ENCODE measurements at regions not wholly inside any gene's neighbourhood (a gene's known extent, or its start where the extent isn't known, plus 50 kb on each side); places are given as distances from the start of the nearest gene placed in this dataset.

GRCh38 chr3:3701949-3702348, 97.3 kb upstream of the LRRN1 start:
- Histone ChIP-seq H3K27me3 (no peaks in the 10 kb centered on the region), H3K27ac (no peak overlapping the region), H3K36me3 (no peaks in the 10 kb centered on the region), H3K4me1 (no peaks in the 10 kb centered on the region), H3K9me3 (no peaks in the 10 kb centered on the region), H3K4me3 (no peak overlapping the region)
- TF ChIP-seq POLR2A (IDR thresholded peaks at IDR 0.05) (no peak), CTCF (IDR thresholded peaks at IDR 0.05) (no peak)
- no peak for DNase-seq
- intact Hi-C loops (cut with DNase I; ENCODE audit: low total_unique reads) = no loop called here

GRCh38 chr3:3699816-3700633, 99.2 kb upstream of the LRRN1 start:
- no peak overlapping the region for H3K27ac ChIP-seq
- H3K4me3 ChIP-seq = no peak overlapping the region
- TF ChIP-seq POLR2A (IDR thresholded peaks at IDR 0.05) = no peak
- TF ChIP-seq CTCF (IDR thresholded peaks at IDR 0.05) = no peak
- no peaks in the 10 kb centered on the region for H3K9me3 ChIP-seq
- no peak for DNase-seq
- no peaks in the 10 kb centered on the region for H3K27me3 ChIP-seq
- no peaks in the 10 kb centered on the region for H3K36me3 ChIP-seq
- no peaks in the 10 kb centered on the region for H3K4me1 ChIP-seq
- intact Hi-C loops (cut with DNase I; ENCODE audit: low total_unique reads) = no loop called here

- DNase-seq = no peak
- Histone ChIP-seq H3K27ac (no peak overlapping the region), H3K4me3 (no peak overlapping the region), H3K27me3 (no peaks in the 10 kb centered on the region), H3K4me1 (no peaks in the 10 kb centered on the region), H3K36me3 (no peaks in the 10 kb centered on the region), H3K9me3 (no peaks in the 10 kb centered on the region)
- intact Hi-C loops (cut with DNase I; ENCODE audit: low total_unique reads) = no loop called here
- TF ChIP-seq CTCF (IDR thresholded peaks at IDR 0.05) = no peak
- TF ChIP-seq POLR2A (IDR thresholded peaks at IDR 0.05) = no peak
Observed at GRCh38 chr3:3699407-3699806, 99.8 kb upstream of the LRRN1 start.

- no peaks in the 10 kb centered on the region for H3K9me3 ChIP-seq
- DNase-seq = no peak
- H3K27ac ChIP-seq = no peak overlapping the region
- TF ChIP-seq POLR2A (IDR thresholded peaks at IDR 0.05) = no peak
- TF ChIP-seq CTCF (IDR thresholded peaks at IDR 0.05) = no peak
- H3K4me3 ChIP-seq = no peak overlapping the region
- no peaks in the 10 kb centered on the region for H3K4me1 ChIP-seq
- H3K27me3 ChIP-seq = no peaks in the 10 kb centered on the region
- intact Hi-C loops (cut with DNase I; ENCODE audit: low total_unique reads) = no loop called here
- no peaks in the 10 kb centered on the region for H3K36me3 ChIP-seq
Observed at GRCh38 chr3:3696345-3696744, 102.9 kb upstream of the LRRN1 start.

- H3K4me1 ChIP-seq = no peaks in the 10 kb centered on the region
- TF ChIP-seq CTCF (IDR thresholded peaks at IDR 0.05) = no peak
- no peak for TF ChIP-seq POLR2A (IDR thresholded peaks at IDR 0.05)
- intact Hi-C loops (cut with DNase I; ENCODE audit: low total_unique reads) = no loop called here
- no peak overlapping the region for H3K4me3 ChIP-seq
- no peak for DNase-seq
- no peaks in the 10 kb centered on the region for H3K36me3 ChIP-seq
- H3K27ac ChIP-seq = no peak overlapping the region
- H3K27me3 ChIP-seq = no peaks in the 10 kb centered on the region
- no peaks in the 10 kb centered on the region for H3K9me3 ChIP-seq
Observed at GRCh38 chr3:3693593-3693992, 105.6 kb upstream of the LRRN1 start.

Measured in uterus (tissue), 3 donors.